Suprapubic skin (tissue), 3 donors: ENCODE measurements at regions not wholly inside any gene's neighbourhood (a gene's known extent, or its start where the extent isn't known, plus 50 kb on each side); places are given as distances from the start of the nearest gene placed in this dataset.

Experiments used
- POLR2A ChIP-seq, 2 donors: fragments of 450-650 bp; IDR thresholded peaks; one replicate each; pipeline ENCODE4 v1.6.1; 2017; ENCODE audit warnings: antibody characterized with exemption in 2 of 2, mild to moderate bottlenecking in 2 of 2, moderate library complexity in 2 of 2
- TF ChIP-seq, protein P1 (sequence below), 2 donors: fragments of 200-600 bp in 1 of 2; fragments of 450-650 bp in 1 of 2; sonication (generic) in 1 of 2; IDR thresholded peaks; one replicate each; pipeline ENCODE4 v1.5.1; 2016 to 2019; ENCODE audit warnings: antibody characterized with exemption in 2 of 2, mild to moderate bottlenecking in 1 of 2, moderate library complexity in 1 of 2

GRCh38 chr10:33793793-33794192, 459.3 kb upstream of the NRP1 start:
- TF ChIP-seq, protein P1, sequence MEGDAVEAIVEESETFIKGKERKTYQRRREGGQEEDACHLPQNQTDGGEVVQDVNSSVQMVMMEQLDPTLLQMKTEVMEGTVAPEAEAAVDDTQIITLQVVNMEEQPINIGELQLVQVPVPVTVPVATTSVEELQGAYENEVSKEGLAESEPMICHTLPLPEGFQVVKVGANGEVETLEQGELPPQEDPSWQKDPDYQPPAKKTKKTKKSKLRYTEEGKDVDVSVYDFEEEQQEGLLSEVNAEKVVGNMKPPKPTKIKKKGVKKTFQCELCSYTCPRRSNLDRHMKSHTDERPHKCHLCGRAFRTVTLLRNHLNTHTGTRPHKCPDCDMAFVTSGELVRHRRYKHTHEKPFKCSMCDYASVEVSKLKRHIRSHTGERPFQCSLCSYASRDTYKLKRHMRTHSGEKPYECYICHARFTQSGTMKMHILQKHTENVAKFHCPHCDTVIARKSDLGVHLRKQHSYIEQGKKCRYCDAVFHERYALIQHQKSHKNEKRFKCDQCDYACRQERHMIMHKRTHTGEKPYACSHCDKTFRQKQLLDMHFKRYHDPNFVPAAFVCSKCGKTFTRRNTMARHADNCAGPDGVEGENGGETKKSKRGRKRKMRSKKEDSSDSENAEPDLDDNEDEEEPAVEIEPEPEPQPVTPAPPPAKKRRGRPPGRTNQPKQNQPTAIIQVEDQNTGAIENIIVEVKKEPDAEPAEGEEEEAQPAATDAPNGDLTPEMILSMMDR (IDR thresholded peaks at IDR 0.05), result no peak
- TF ChIP-seq POLR2A (IDR thresholded peaks at IDR 0.05), result no peak
